Small intestine (tissue), 7 donors: ENCODE measurements at regions not wholly inside any gene's neighbourhood (a gene's known extent, or its start where the extent isn't known, plus 50 kb on each side); places are given as distances from the start of the nearest gene placed in this dataset.

Experiments used
- DNase-seq, 2 donors: peaks; one replicate each; pipeline versions ENCODE4 v3.0.0 to v3.0.0-alpha.2; 2013
- FAIRE-seq: peaks from 2 replicates; lab custom pipeline; 2012; peaks lifted over from hg19 to GRCh38; lab: Jason Lieb, UNC
- H3K27ac ChIP-seq, 3 donors: one replicate each; pipeline ENCODE4 v1.5.1; 2013; ENCODE audit warnings: low read length in 2 of 3, mild to moderate bottlenecking in 2 of 3, control low read depth in 1 of 3, inconsistent platforms in 1 of 3, low read depth in 1 of 3, moderate library complexity in 1 of 3
- H3K27me3 ChIP-seq, 3 donors: one replicate each; pipeline ENCODE4 v1.6.1; 2013; ENCODE audit warnings: low read length in 3 of 3, inconsistent platforms in 1 of 3; ENCODE audit not compliant: control insufficient read depth in 3 of 3, insufficient read depth in 3 of 3
- H3K36me3 ChIP-seq, 3 donors: one replicate each; pipeline ENCODE4 v1.6.1; 2013; ENCODE audit warnings: low read length in 3 of 3, inconsistent platforms in 1 of 3, low read depth in 1 of 3, mild to moderate bottlenecking in 1 of 3, moderate library complexity in 1 of 3; ENCODE audit not compliant: control insufficient read depth in 3 of 3, insufficient read depth in 2 of 3
- H3K4me1 ChIP-seq, 3 donors: one replicate each; pipeline ENCODE4 v1.6.1; 2013; ENCODE audit warnings: low read length in 2 of 3, inconsistent platforms in 1 of 3, low read depth in 1 of 3, mild to moderate bottlenecking in 1 of 3, moderate library complexity in 1 of 3; ENCODE audit not compliant: control insufficient read depth in 3 of 3, insufficient read depth in 2 of 3
- H3K4me3 ChIP-seq, 3 donors: one replicate each; pipeline ENCODE4 v1.5.1; 2013; ENCODE audit warnings: low read length in 3 of 3, control low read depth in 1 of 3, inconsistent platforms in 1 of 3, low read depth in 1 of 3, mild to moderate bottlenecking in 1 of 3, moderate library complexity in 1 of 3
- H3K9me3 ChIP-seq, 2 donors: one replicate each; pipeline ENCODE4 v1.6.1; 2013; ENCODE audit warnings: low read depth in 1 of 2, low read length in 1 of 2; ENCODE audit not compliant: control insufficient read depth in 2 of 2, insufficient read depth in 1 of 2
- WGBS, 3 donors: extraction: QIAGEN DNeasy Blood & Tissue Kit; methylation state at CpG; one replicate each; pipeline ENCODE4 v1.1.7; 2013; 5-methylcytosine and 5-hydroxymethylcytosine counted together
- donor health status: healthy with polysubstance abuse.
- donor health status: control.
- donor health status: control.
- donor health status: Bipolar disorder and iron deficiency.
- donor health status: healthy.

DNA sequence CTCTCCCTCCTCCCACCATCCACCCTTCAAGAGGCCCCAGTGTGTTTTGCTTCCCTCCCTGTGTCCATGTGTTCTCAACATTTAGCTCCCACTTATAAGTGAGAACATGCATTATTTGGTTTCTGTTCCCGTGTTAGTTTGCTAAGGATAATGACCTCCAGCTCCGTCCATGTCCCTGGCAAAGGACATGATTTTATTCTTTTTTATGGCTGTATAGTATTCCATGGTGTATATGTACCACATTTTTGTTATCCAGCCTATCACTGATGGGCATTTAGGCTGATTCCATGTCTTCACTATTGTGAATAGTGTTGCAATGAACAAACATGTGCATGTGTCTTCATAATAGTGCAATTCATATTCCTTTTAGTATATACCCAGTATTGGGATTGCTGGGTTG lies 79.7 kb downstream of the MRPL32 start:
- H3K4me3 ChIP-seq, result no peak overlapping the region
- no peak for DNase-seq
- H3K27me3 ChIP-seq, result peaks cover 0 to 2% (median 0%) of the 10 kb centered on the region in 3 donors
- FAIRE-seq, result no peak
- WGBS, 3 donors, result 80 to 90% (median 83%) methylated on average over 2 of the region's 2 CpGs
- H3K27ac ChIP-seq, result no peak overlapping the region
- H3K4me1 ChIP-seq, result no peaks in the 10 kb centered on the region
- H3K36me3 ChIP-seq, result no peaks in the 10 kb centered on the region
- no peaks in the 10 kb centered on the region for H3K9me3 ChIP-seq

DNA sequence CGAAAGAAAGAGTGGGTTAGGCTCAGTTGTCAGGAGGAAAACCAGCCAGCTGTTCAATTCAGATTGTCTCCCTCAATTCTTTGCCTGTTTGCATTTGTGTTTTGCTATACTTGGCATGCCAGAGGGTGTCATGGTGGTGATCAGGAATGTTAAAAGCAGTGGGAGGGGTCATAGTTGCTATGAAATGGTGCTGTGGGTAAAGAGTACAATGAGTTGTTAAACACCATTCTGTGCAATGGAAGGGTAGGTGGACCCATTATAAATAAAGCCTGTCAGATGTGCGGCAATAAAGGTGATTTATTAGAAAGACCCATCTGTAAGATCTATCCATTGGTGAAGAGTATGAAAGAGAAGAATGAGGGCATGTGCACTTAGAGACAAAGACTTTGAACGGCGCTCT lies 82.2 kb downstream of the MRPL32 start:
- Histone ChIP-seq H3K4me3 (no peak overlapping the region), H3K36me3 (no peaks in the 10 kb centered on the region), H3K27me3 (no peaks in the 10 kb centered on the region), H3K27ac (no peak overlapping the region), H3K9me3 (no peaks in the 10 kb centered on the region), H3K4me1 (no peaks in the 10 kb centered on the region)
- FAIRE-seq, result no peak
- 82 to 90% (median 88%) methylated on average over 4 of the region's 4 CpGs for WGBS, 3 donors
- DNase-seq, result no peak

DNA sequence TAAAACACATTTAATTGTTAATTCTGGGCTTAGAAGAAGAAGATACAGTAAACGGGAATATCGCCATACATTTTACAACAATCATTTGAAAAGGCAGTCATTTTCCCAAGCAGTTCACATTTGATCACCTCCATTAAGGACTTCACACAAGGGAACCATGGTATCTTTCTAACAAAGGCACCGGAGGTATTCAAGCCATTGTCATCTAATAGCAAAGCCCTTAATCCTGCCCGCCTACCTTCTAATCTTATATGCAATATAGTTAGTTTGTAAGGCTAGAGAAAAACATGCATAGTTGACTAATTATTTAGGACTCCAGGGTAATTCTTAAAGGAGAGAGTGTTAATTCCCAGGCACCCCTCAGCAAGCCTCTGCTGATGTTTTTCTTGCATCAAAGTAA lies 83.1 kb downstream of the MRPL32 start:
- no peak for DNase-seq
- H3K9me3 ChIP-seq, result no peaks in the 10 kb centered on the region
- no peaks in the 10 kb centered on the region for H3K4me1 ChIP-seq
- H3K4me3 ChIP-seq, result no peak overlapping the region
- WGBS, 3 donors, result 67 to 81% (median 70%) methylated on average over 4 of the region's 4 CpGs
- H3K36me3 ChIP-seq, result no peaks in the 10 kb centered on the region
- FAIRE-seq, result no peak
- no peak overlapping the region for H3K27ac ChIP-seq
- H3K27me3 ChIP-seq, result no peaks in the 10 kb centered on the region

DNA sequence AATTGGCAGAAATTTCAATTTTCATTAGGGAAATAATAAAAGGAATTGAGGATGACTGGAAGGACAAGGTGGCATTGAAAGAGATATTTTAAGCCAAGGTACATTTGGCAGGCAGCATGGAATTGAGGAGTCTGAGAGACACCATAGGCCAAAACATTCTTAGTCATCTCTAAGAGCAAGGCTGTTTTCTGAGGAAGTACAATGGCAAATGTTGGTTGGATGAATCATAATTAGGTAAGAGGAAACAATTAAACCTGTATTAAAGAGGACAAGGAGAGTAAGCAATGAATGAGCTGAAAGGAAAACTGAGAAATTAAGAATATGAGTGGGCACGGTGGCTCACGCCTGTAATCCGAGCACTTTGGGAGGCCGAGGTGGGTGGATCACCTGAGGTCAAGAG lies 86.3 kb downstream of the MRPL32 start:
- Histone ChIP-seq H3K27me3 (no peaks in the 10 kb centered on the region), H3K4me1 (no peaks in the 10 kb centered on the region), H3K36me3 (no peaks in the 10 kb centered on the region), H3K4me3 (no peak overlapping the region), H3K9me3 (no peaks in the 10 kb centered on the region), H3K27ac (no peak overlapping the region)
- DNase-seq (no peak), FAIRE-seq (no peak)
- 83 to 88% (median 85%) methylated on average over 4 of the region's 4 CpGs for WGBS, 3 donors

DNA sequence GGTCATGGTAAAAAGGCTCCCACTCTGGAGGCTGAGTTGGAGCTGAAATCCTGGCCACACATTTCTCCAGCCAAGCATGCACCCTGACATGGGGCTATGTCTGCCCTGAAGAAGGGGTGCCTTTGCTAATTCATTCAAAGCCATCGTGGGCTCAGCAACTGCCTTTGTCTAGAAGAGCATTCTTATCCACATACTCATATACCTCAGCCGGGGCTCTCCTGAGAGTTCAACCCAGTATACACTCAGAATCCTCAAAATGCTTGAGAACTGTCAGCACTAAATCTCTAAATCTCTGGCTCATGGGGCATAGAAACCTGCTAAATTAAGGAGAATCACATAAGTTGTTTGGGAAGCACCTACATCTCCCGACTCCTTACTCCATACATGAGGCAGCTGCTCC lies 89.3 kb downstream of the MRPL32 start:
- WGBS, 3 donors, result 72 to 83% (median 81%) methylated on average over 3 of the region's 3 CpGs
- Histone ChIP-seq H3K4me3 (no peak overlapping the region), H3K36me3 (no peaks in the 10 kb centered on the region), H3K9me3 (no peaks in the 10 kb centered on the region), H3K4me1 (no peaks in the 10 kb centered on the region), H3K27me3 (no peaks in the 10 kb centered on the region), H3K27ac (no peak overlapping the region)
- FAIRE-seq (no peak), DNase-seq (no peak)

DNA sequence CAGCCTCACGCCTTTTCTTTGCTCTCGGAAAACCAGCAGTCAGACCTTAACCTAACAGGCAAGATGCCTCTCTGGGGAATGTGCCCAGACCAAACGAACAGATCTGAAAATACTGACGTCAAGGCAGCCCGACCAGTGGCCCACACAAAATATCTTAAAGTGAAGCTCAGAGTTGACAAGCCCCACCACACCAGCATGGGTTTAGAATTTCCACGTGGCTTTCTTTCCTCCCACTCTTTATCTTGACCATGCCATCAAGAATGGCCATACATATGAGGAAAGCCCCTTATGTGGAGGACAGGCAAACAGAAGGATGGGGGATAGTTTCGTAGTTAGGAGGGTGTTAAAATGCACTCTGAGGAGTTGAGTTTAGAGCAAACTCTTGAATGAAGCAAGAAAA lies 89.8 kb downstream of the MRPL32 start:
- H3K4me1 ChIP-seq, result no peaks in the 10 kb centered on the region
- no peaks in the 10 kb centered on the region for H3K9me3 ChIP-seq
- no peak overlapping the region for H3K27ac ChIP-seq
- 55 to 67% (median 64%) methylated on average over 7 of the region's 7 CpGs for WGBS, 3 donors
- no peaks in the 10 kb centered on the region for H3K27me3 ChIP-seq
- H3K4me3 ChIP-seq, result no peak overlapping the region
- no peaks in the 10 kb centered on the region for H3K36me3 ChIP-seq
- no peak for FAIRE-seq
- DNase-seq, result no peak

DNA sequence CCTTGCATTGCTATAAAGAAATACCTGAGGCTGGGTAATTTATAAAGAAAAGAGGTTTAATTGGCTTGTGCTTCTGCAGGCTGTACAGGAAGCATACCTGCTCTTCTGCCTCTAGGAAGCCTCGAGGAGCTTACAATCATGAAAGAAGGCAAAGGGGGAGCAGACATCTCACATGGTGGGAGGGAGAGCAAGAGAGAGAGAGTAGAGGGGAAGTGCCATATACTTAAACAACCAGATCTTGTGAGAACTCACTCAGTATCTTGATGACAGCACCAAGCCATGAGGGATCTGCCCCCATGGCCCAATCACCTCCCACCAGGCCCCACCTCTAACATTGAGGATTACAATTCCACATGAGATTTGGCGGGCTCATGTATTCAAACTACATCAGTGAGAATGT lies 79.1 kb upstream of the HECW1 start:
- H3K27me3 ChIP-seq, result no peaks in the 10 kb centered on the region
- no peak for DNase-seq
- H3K9me3 ChIP-seq, result no peaks in the 10 kb centered on the region
- WGBS, 3 donors, result 56 to 69% (median 58%) methylated on average over 2 of the region's 2 CpGs
- no peaks in the 10 kb centered on the region for H3K4me1 ChIP-seq
- no peak overlapping the region for H3K27ac ChIP-seq
- FAIRE-seq, result no peak
- H3K4me3 ChIP-seq, result no peak overlapping the region
- no peaks in the 10 kb centered on the region for H3K36me3 ChIP-seq

DNA sequence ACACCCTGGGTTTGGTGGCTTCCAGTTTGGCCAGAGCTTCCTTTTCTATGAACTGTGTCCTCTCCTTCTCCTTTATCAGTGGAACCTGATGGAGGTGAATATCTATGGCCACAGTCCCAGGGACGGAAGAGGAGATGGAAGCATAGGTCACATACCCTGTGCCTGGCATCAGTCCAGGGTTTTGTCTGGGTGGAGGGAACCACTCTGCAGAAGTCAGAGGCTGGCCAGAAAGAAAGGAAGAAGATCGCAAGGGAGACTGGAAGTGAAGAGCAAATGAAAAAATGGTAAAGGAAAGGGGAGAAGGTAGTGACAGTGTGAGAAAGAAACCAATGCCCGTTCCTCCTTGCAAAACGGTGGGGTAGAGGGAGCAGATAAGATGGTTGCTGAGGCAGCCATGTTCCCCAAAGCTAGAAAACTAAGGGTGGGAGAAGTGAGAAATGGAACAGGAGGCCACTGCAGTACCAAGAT lies 77.9 kb upstream of the HECW1 start:
- Histone ChIP-seq H3K27ac (no peak overlapping the region), H3K4me3 (no peak overlapping the region), H3K4me1 (no peaks in the 10 kb centered on the region), H3K27me3 (no peaks in the 10 kb centered on the region), H3K36me3 (no peaks in the 10 kb centered on the region), H3K9me3 (no peaks in the 10 kb centered on the region)
- 73 to 84% (median 76%) methylated on average over 4 of the region's 4 CpGs for WGBS, 3 donors
- no peak for DNase-seq
- FAIRE-seq, result no peak

DNA sequence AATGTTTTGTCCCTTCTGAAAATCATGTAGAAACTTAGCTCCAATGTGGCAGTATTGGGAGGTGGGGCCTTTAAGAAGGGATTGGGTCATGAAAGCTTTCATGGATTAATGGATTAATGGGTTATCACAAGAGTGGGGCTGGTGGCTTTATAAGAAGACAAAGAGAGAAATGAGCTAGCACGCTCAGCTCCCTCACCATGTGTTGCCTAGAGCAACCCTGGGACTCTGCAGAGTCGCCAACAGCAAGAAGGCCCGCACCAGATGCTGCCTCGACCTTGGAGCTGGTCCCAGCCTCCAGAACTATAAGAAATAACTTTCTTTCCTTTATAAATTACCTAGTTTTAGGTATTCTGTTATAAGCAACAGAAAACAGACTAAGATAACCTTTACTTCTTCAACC lies 74.9 kb upstream of the HECW1 start:
- Histone ChIP-seq H3K36me3 (no peaks in the 10 kb centered on the region), H3K27me3 (peaks cover 0 to 2% (median 0%) of the 10 kb centered on the region in 3 donors), H3K9me3 (no peaks in the 10 kb centered on the region), H3K4me3 (no peak overlapping the region), H3K4me1 (no peaks in the 10 kb centered on the region), H3K27ac (no peak overlapping the region)
- DNase-seq (no peak), FAIRE-seq (no peak)
- 60 to 77% (median 71%) methylated on average over 4 of the region's 4 CpGs for WGBS, 3 donors
